Neuronal stem cell (in vitro differentiated cells): ENCODE measurements at regions not wholly inside any gene's neighbourhood (a gene's known extent, or its start where the extent isn't known, plus 50 kb on each side); places are given as distances from the start of the nearest gene placed in this dataset.

ENCODE experiments used
- DNase-seq: peaks from one replicate; pipeline ENCODE4 v3.0.0-alpha.2; 2013; ENCODE audit warnings: low spot score
- H2AFZ ChIP-seq: one replicate; pipeline ENCODE4 v1.6.1; 2013; ENCODE audit warnings: mild to moderate bottlenecking, low read length, inconsistent platforms
- H2AK5ac ChIP-seq: 2 replicates; pipeline ENCODE4 v1.6.1; 2013; ENCODE audit warnings: low read depth, mild to moderate bottlenecking, inconsistent platforms, low read length, moderate library complexity, mixed read lengths
- H2BK120ac ChIP-seq: 2 replicates; pipeline ENCODE4 v1.6.1; 2013; ENCODE audit warnings: low read depth, mild to moderate bottlenecking, inconsistent platforms, low read length, moderate library complexity, mixed read lengths
- H2BK12ac ChIP-seq: one replicate; pipeline ENCODE4 v1.6.1; 2013; ENCODE audit warnings: low read length, inconsistent platforms
- H2BK15ac ChIP-seq: 2 replicates; pipeline ENCODE4 v1.6.1; 2013; ENCODE audit warnings: mild to moderate bottlenecking, low read length, inconsistent platforms, mixed read lengths
- H2BK5ac ChIP-seq: one replicate; pipeline ENCODE4 v1.6.1; 2013; ENCODE audit warnings: inconsistent platforms, mild to moderate bottlenecking, low read length, moderate library complexity
- H3K14ac ChIP-seq: one replicate; pipeline ENCODE4 v1.6.1; 2013; ENCODE audit warnings: low read length, inconsistent platforms
- H3K18ac ChIP-seq: 2 replicates; pipeline ENCODE4 v1.6.1; 2013; ENCODE audit warnings: low read length, inconsistent platforms
- H3K23ac ChIP-seq: 2 replicates; pipeline ENCODE4 v1.6.1; 2013; ENCODE audit warnings: low read depth, mild to moderate bottlenecking, mixed read lengths, low read length, inconsistent platforms; ENCODE audit not compliant: poor library complexity
- H3K27ac ChIP-seq: replicated peaks from 3 replicates; pipeline ENCODE4 v1.5.1; 2013; ENCODE audit warnings: low read length, inconsistent platforms
- H3K27me3 ChIP-seq, 3 experiments: 2 replicates each; pipeline ENCODE4 v1.6.1; 2013; ENCODE audit warnings: low read length in 3 of 3, mild to moderate bottlenecking in 2 of 3, inconsistent platforms in 1 of 3, low read depth in 1 of 3, mixed read lengths in 1 of 3, moderate library complexity in 1 of 3; ENCODE audit not compliant: control insufficient read depth in 3 of 3, insufficient read depth in 3 of 3
- H3K36me3 ChIP-seq, 2 donors: replicated peaks in 1 of 2; 2 replicates each; pipeline ENCODE4 v1.6.1; 2013; ENCODE audit warnings: low read length in 2 of 2; ENCODE audit not compliant: control insufficient read depth in 2 of 2, insufficient read depth in 2 of 2
- H3K4ac ChIP-seq: 2 replicates; pipeline ENCODE4 v1.6.1; 2013; ENCODE audit warnings: inconsistent platforms, mild to moderate bottlenecking, low read length, moderate library complexity
- H3K4me1 ChIP-seq, 2 donors: 1 replicate in 1 of 2; 2 replicates in 1 of 2; pipeline ENCODE4 v1.6.1; 2013; ENCODE audit warnings: low read length in 2 of 2, low read depth in 1 of 2; ENCODE audit not compliant: control insufficient read depth in 2 of 2, insufficient read depth in 1 of 2
- H3K4me2 ChIP-seq: one replicate; pipeline ENCODE4 v1.6.1; 2013; ENCODE audit warnings: mild to moderate bottlenecking, low read length, inconsistent platforms; ENCODE audit not compliant: insufficient read depth, poor library complexity, severe bottlenecking
- H3K4me3 ChIP-seq, 2 donors: 2 replicates each; pipeline ENCODE4 v1.5.1; 2013; ENCODE audit warnings: low read length in 2 of 2, mild to moderate bottlenecking in 2 of 2, inconsistent platforms in 1 of 2, moderate library complexity in 1 of 2
- H3K79me1 ChIP-seq: one replicate; pipeline ENCODE4 v1.6.1; 2013; ENCODE audit warnings: low read depth, mild to moderate bottlenecking, inconsistent platforms, low read length, moderate library complexity
- H3K9ac ChIP-seq: one replicate; pipeline ENCODE4 v1.6.1; 2013; ENCODE audit warnings: mild to moderate bottlenecking, low read depth, low read length, inconsistent platforms; ENCODE audit not compliant: poor library complexity
- H3K9me3 ChIP-seq, 2 donors: replicated peaks in 1 of 2; 2 replicates each; pipeline versions ENCODE3 to v1.6.1; 2013; ENCODE audit warnings: low read length in 2 of 2, mild to moderate bottlenecking in 2 of 2, inconsistent platforms in 1 of 2, low read depth in 1 of 2, mixed read lengths in 1 of 2, moderate library complexity in 1 of 2; ENCODE audit not compliant: control insufficient read depth in 2 of 2, insufficient read depth in 1 of 2
- H4K8ac ChIP-seq: one replicate; pipeline ENCODE4 v1.6.1; 2013; ENCODE audit warnings: low read depth, mild to moderate bottlenecking, inconsistent platforms, low read length, moderate library complexity
- H4K91ac ChIP-seq: one replicate; pipeline ENCODE4 v1.6.1; 2013; ENCODE audit warnings: low read length, low read depth, mild to moderate bottlenecking, inconsistent platforms; ENCODE audit not compliant: poor library complexity
- WGBS, 2 donors: extraction: QIAGEN DNeasy Blood & Tissue Kit; methylation state at CpG; one replicate each; pipeline ENCODE4 v1.1.7; 2013; ENCODE audit warnings: missing lambda C conversion rate in 2 of 2, mixed read lengths in 1 of 2; ENCODE audit not compliant: insufficient read length in 2 of 2, insufficient replicate concordance in 1 of 2; ENCODE audit errors: extremely low coverage in 2 of 2; 5-methylcytosine and 5-hydroxymethylcytosine counted together

- H3K27ac ChIP-seq: no peak overlapping the region
- no peak overlapping the region for H2BK12ac ChIP-seq
- H2AK5ac ChIP-seq: no peak overlapping the region
- no peak overlapping the region for H3K4me3 ChIP-seq
- no peak overlapping the region for H2AFZ ChIP-seq
- no CpG with 5 or more reads among the region's 7 CpGs for WGBS, 2 donors
- peaks cover 2% of the 10 kb centered on the region in 2 donors for H3K4me1 ChIP-seq
- no peaks in the 10 kb centered on the region for H3K27me3 ChIP-seq
- no peak for DNase-seq
- no peak overlapping the region for H3K9ac ChIP-seq
- H4K91ac ChIP-seq: no peak overlapping the region
- H3K14ac ChIP-seq: no peak overlapping the region
- no peak overlapping the region for H3K4ac ChIP-seq
- H3K18ac ChIP-seq: no peak overlapping the region
- no peak overlapping the region for H2BK15ac ChIP-seq
- H4K8ac ChIP-seq: no peak overlapping the region
- H3K36me3 ChIP-seq: no peaks in the 10 kb centered on the region
- H3K4me2 ChIP-seq: no peak overlapping the region
- no peak overlapping the region for H2BK5ac ChIP-seq
- no peak overlapping the region for H2BK120ac ChIP-seq
- no peaks in the 10 kb centered on the region for H3K79me1 ChIP-seq
- no peak overlapping the region for H3K23ac ChIP-seq
- H3K9me3 ChIP-seq: peaks cover 0 to 21% of the 10 kb centered on the region in 2 donors
Observed at GRCh38 chr1:232201024-232201423, 428.9 kb downstream of the SIPA1L2 start.

GRCh38 chr1:232196042-232196441 is 433.9 kb downstream of the SIPA1L2 start:
- no peak overlapping the region for H2BK120ac ChIP-seq
- no peak overlapping the region for H3K4me3 ChIP-seq
- no peak overlapping the region for H3K14ac ChIP-seq
- WGBS, 2 donors: no CpG with 5 or more reads among the region's 1 CpG
- no peak overlapping the region for H2AK5ac ChIP-seq
- H2BK5ac ChIP-seq: no peak overlapping the region
- no peak overlapping the region for H3K9ac ChIP-seq
- no peak overlapping the region for H4K8ac ChIP-seq
- H3K9me3 ChIP-seq: peaks cover 0 to 12% of the 10 kb centered on the region in 2 donors
- H3K23ac ChIP-seq: no peak overlapping the region
- no peak overlapping the region for H2BK15ac ChIP-seq
- no peak overlapping the region for H2AFZ ChIP-seq
- no peaks in the 10 kb centered on the region for H3K79me1 ChIP-seq
- no peak overlapping the region for H3K18ac ChIP-seq
- no peaks in the 10 kb centered on the region for H3K27me3 ChIP-seq
- peaks cover 2% of the 10 kb centered on the region in 2 donors for H3K4me1 ChIP-seq
- no peak overlapping the region for H4K91ac ChIP-seq
- no peak overlapping the region for H2BK12ac ChIP-seq
- H3K36me3 ChIP-seq: no peaks in the 10 kb centered on the region
- no peak for DNase-seq
- H3K4me2 ChIP-seq: no peak overlapping the region
- H3K4ac ChIP-seq: no peak overlapping the region
- H3K27ac ChIP-seq: no peak overlapping the region

GRCh38 chr1:232194424-232194823 is 435.5 kb downstream of the SIPA1L2 start:
- DNase-seq: no peak
- H3K14ac ChIP-seq: no peak overlapping the region
- no peak overlapping the region for H3K23ac ChIP-seq
- no peak overlapping the region for H2AK5ac ChIP-seq
- no peak overlapping the region for H3K4ac ChIP-seq
- H2AFZ ChIP-seq: no peak overlapping the region
- no peak overlapping the region for H3K18ac ChIP-seq
- H3K36me3 ChIP-seq: no peaks in the 10 kb centered on the region
- no peaks in the 10 kb centered on the region for H3K79me1 ChIP-seq
- H4K8ac ChIP-seq: no peak overlapping the region
- no CpG with 5 or more reads among the region's 1 CpG for WGBS, 2 donors
- no peak overlapping the region for H2BK12ac ChIP-seq
- no peak overlapping the region for H2BK5ac ChIP-seq
- no peak overlapping the region for H3K4me2 ChIP-seq
- H2BK15ac ChIP-seq: no peak overlapping the region
- no peak overlapping the region for H2BK120ac ChIP-seq
- no peak overlapping the region for H3K27ac ChIP-seq
- H3K9ac ChIP-seq: no peak overlapping the region
- H3K27me3 ChIP-seq: no peaks in the 10 kb centered on the region
- H3K4me3 ChIP-seq: no peak overlapping the region
- H3K9me3 ChIP-seq: peaks cover 0 to 6% of the 10 kb centered on the region in 2 donors
- peaks cover 2 to 3% of the 10 kb centered on the region in 2 donors for H3K4me1 ChIP-seq
- H4K91ac ChIP-seq: no peak overlapping the region

DNA sequence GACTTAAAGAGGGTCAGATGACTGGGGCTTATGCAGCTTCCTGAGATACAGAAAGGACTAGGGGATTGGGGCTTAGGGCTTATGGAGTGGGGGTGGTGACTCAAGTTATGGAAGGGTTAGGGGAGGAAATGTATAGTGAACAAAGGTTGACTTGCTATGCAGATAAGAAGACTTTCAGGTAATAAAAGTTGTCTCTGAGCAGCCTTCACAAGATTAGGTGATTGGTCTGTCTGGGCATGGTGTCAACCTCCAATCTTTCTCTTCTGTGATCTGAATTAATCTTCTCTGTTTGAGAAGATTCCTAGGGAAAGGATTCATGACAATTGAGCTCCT is 436.5 kb downstream of the SIPA1L2 start:
- Histone ChIP-seq H4K8ac (no peak overlapping the region), H3K4ac (no peak overlapping the region), H2BK5ac (no peak overlapping the region), H3K4me1 (peaks cover 2 to 3% of the 10 kb centered on the region in 2 donors), H3K27ac (no peak overlapping the region), H3K18ac (no peak overlapping the region), H3K79me1 (no peaks in the 10 kb centered on the region), H3K36me3 (no peaks in the 10 kb centered on the region), H2AFZ (no peak overlapping the region), H4K91ac (no peak overlapping the region), H2BK15ac (no peak overlapping the region), H2AK5ac (no peak overlapping the region), H3K9me3 (peaks cover 0 to 6% of the 10 kb centered on the region in 2 donors), H3K27me3 (no peaks in the 10 kb centered on the region), H2BK120ac (no peak overlapping the region), H3K9ac (no peak overlapping the region), H3K4me2 (no peak overlapping the region), H2BK12ac (no peak overlapping the region), H3K23ac (no peak overlapping the region), H3K4me3 (no peak overlapping the region), H3K14ac (no peak overlapping the region)
- no peak for DNase-seq
